NT2/D1 (cell line): ENCODE measurements at regions not wholly inside any gene's neighbourhood (a gene's known extent, or its start where the extent isn't known, plus 50 kb on each side); places are given as distances from the start of the nearest gene placed in this dataset.

Experiments
- DNase-seq: peaks from one replicate; pipeline ENCODE4 v3.0.0-alpha.2; 2011; ENCODE audit warnings: low read depth, low spot score
- H3K27me3 ChIP-seq: 2 replicates; pipeline ENCODE4 v1.6.0; 2011; ENCODE audit warnings: mild to moderate bottlenecking; ENCODE audit not compliant: insufficient read length, insufficient read depth
- H3K36me3 ChIP-seq: 2 replicates; pipeline ENCODE4 v1.6.1; 2011; ENCODE audit warnings: mild to moderate bottlenecking, low read length, mixed read lengths; ENCODE audit not compliant: insufficient read depth, insufficient read length
- H3K4me1 ChIP-seq: 2 replicates; pipeline ENCODE4 v1.5.1; 2011; ENCODE audit not compliant: insufficient read depth, insufficient read length
- H3K4me3 ChIP-seq: 2 replicates; pipeline ENCODE4 v1.5.1; 2011; ENCODE audit warnings: low read depth; ENCODE audit not compliant: insufficient read length
- H3K9ac ChIP-seq: 2 replicates; pipeline ENCODE4 v1.6.0; 2011; ENCODE audit warnings: low read depth; ENCODE audit not compliant: insufficient read length
- H3K9me3 ChIP-seq: 2 replicates; pipeline ENCODE4 v1.5.1; 2011; ENCODE audit warnings: mild to moderate bottlenecking, low read length; ENCODE audit not compliant: insufficient read depth
- SUZ12 ChIP-seq: IDR thresholded peaks from 2 replicates; pipeline ENCODE4 v1.6.1; 2011; ENCODE audit not compliant: insufficient read length, insufficient read depth; ENCODE audit errors: extremely low read depth
- YY1 ChIP-seq: IDR thresholded peaks from 2 replicates; pipeline ENCODE4 v1.6.1; 2011; ENCODE audit not compliant: insufficient read length, insufficient read depth
- ZNF274 ChIP-seq: IDR thresholded peaks from 2 replicates; pipeline ENCODE4 v1.6.1; 2011; ENCODE audit warnings: mild to moderate bottlenecking, low read depth, low read length

DNA sequence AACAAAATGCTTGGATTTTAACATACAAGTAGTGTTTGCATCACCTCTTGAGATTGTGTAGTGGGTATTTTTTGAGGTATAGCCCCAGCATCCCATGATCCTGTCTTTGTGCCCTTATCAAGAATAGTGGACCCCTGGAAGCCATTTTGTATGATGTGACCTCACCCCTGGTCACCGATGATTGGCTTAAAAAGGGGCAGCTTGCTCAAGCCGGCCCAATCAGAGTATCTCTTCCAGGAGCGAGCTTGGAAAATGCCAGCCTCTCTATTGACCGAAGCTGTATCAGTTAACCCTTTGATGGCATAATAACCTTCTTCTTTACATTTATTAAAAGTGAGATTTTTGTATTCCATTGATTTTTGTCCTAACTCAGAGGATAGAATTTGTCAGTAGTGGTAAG is 55.5 kb upstream of the FAM20A start:
- no peak for TF ChIP-seq ZNF274
- TF ChIP-seq YY1 = no peak
- no peak for TF ChIP-seq SUZ12
- Histone ChIP-seq H3K9me3 (no peaks in the 10 kb centered on the region; the same call in 1 of the 2 replicates), H3K4me3 (no peak overlapping the region), H3K27me3 (no peaks in the 10 kb centered on the region), H3K4me1 (no peaks in the 10 kb centered on the region), H3K36me3 (no peaks in the 10 kb centered on the region), H3K9ac (no peak overlapping the region)
- DNase-seq = no peak
